GM19438 (cell line): ENCODE measurements at regions not wholly inside any gene's neighbourhood (a gene's known extent, or its start where the extent isn't known, plus 50 kb on each side); places are given as distances from the start of the nearest gene placed in this dataset.

ENCODE experiments used
- ATAC-seq: cut with Tn5 transposase; IDR thresholded peaks from one replicate; pipeline ENCODE4 v1.9.1; 2021; ENCODE audit warnings: low read depth; ENCODE audit not compliant: unreplicated experiment

DNA sequence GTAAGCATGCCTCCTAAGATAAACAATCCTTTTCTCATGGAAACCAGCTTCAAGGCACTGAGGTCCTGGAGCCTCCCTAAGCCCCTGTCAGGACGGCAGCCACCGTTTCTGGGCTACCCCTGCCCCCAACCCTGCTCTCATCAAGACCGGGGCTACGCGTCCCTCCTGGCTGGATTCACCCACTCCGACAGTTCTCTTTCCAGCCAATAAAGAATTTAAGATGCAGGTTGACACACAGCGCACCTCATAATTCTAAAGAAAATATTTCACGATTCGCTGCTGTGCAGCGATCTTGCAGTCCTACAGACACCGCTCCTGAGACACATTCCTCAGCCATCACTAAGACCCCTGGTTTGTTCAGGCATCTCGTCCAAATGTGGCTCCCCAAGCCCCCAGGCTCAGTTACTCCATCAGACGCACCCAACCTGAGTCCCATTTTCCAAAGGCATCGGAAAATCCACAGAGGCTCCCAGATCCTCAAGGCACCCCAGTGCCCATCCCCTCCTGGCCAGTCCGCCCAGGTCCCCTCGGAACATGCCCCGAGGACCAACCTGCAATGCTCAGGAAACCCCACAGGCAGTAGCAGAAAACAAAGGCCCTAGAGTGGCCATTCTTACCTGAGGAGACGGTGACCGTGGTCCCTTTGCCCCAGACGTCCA lies 336.3 kb downstream of the TMEM121 start:
- ATAC-seq: no peak

DNA sequence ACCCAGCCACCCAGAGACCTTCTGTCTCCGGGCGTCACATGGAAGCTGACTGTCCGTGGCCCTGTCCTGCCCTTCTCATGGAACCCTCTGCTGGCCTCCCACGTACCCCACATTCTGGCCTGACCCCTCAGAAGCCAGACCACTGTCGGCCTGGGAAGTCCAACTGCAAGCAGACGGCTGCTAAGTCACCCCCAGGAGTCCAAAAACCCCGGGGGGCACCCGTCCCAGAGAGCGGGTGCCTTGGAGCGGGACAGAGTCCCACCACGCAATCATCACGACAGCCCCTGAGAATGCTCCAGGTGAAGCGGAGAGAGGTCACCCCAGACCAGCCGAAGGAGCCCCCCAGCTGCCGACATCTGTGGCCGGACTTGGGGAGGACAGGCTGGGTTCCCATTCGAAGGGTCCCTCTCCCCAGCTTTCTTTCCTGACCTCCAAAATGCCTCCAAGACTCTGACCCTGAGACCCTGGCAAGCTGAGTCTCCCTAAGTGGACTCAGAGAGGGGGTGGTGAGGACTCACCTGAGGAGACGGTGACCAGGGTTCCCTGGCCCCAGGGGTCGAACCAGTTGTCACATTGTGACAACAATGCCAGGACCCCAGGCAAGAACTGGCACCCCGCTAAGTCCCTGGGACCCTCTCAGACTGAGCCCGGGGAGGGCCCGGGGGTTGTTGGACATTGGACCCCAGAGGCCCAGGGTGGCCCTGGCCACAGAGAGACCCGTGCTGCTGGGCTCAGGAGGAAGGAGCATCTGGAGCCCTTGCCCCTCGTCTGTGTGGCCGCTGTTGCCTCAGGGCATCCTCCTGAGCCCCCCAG lies 337.1 kb downstream of the TMEM121 start:
- no peak for ATAC-seq

DNA sequence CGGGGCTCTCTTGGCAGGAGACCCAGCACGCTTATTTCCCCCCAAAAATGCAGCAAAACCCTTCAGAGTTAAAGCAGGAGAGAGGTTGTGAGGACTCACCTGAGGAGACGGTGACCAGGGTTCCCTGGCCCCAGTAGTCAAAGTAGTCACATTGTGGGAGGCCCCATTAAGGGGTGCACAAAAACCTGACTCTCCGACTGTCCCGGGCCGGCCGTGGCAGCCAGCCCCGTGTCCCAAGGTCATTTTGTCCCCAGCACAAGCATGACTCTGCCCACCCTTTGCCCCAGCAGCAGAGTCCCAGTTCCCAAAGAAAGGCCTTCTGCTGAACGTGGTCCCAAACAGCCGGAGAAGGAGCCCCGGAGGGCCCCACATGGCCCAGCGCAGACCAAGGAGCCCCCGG lies 337.7 kb downstream of the TMEM121 start:
- ATAC-seq: no peak

DNA sequence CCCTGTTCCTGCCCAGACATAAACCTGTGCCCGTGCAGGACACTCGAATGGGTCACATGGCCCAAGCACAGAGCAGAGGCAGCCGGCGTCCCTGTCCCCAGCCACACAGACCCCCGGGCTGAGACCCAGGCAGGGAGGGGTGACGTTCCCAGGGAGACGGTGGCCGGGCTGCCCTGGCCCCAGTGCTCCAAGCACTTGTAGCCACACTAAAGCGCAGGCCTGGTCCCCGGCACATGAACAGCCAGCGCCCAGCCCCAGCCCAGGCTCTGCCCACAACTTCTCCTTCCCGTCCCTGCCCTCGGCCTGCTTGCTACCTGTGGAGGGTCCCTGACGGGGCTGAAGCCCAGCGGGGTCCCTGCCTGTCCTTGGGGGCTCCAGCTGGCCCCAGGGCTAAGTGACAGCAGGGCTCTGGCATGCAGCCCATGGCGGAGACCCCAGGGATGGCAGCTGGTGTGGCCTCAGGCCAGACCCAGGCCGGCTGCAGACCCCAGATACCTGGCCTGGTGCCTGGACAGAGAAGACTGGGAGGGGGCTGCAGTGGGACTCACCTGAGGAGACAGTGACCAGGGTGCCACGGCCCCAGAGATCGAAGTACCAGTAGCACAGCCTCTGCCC lies 338.4 kb downstream of the TMEM121 start:
- ATAC-seq: no peak

DNA sequence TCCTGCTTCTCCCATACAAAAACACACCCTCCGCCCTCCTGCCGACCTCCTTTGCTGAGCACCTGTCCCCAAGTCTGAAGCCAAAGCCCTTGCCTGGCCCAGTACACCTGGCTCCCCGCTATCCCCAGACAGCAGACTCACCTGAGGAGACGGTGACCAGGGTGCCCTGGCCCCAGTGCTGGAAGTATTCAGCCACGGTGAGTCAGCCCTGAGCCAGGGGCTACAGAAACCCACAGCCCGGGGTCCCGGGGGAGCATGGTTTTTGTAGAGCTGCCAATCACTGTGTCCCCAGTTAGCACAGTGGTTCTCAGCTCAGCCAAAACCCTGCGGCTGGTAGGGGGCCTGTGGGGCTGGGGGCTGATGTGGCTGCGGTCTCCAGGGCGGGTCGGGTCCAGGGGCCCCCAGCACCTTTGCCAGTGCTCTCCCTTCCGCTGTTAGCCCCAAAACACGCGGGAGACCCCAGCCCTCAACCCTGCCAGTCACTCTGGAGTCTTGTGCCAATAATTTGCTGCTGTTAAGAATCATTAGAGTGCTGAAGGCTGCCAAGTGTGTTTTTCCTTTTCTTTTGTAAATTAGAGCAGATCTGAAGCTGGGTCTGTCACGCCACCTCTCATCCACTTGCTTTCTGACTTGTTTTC lies 339.0 kb downstream of the TMEM121 start:
- no peak for ATAC-seq

DNA sequence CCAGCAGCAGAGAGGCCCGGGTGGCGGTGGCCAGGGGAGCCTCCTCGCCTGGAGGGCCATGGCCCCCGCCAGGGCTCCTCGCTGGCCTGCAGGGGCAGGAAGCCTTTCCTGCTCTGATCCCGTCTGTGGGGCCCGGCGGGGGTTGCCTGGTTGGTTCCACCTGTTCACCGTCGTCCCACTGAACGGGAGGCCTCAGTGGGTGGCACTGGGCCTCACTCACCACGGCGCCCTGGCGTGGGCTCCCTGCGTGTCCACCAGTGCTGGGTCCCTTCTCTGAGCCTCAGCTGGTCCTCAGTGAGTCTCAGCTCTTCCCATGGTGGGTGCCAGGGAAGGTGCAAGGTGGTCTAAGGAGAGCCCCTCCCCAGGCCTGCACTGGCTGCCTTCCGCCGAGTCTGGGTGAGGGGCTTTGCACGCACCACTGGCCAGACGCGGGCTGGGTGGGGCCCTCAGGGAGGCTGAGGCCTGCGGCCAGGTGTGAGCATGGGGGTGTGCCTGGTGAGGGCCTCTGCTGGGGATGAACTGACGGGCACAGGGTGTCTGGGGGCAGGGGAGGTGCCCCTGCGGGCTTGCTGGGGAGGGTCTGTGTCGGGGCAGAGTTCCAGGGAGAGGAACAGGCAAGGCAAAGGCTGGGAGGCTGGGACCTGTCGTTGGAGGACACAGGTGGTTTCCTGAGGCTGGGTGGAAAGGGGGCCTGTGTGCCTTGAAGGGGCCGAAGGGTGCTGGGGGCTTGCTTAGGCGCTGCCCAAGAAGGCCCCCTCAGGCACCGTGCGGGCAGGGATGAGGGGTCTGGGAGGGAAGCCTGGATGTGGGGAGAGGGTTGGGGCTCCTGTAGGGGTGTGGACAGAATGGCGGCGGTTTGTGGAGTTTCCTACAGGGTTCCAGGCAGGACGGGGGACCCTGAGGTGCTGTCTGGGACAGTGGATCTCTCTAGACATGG lies 339.8 kb downstream of the TMEM121 start:
- ATAC-seq: no peak

DNA sequence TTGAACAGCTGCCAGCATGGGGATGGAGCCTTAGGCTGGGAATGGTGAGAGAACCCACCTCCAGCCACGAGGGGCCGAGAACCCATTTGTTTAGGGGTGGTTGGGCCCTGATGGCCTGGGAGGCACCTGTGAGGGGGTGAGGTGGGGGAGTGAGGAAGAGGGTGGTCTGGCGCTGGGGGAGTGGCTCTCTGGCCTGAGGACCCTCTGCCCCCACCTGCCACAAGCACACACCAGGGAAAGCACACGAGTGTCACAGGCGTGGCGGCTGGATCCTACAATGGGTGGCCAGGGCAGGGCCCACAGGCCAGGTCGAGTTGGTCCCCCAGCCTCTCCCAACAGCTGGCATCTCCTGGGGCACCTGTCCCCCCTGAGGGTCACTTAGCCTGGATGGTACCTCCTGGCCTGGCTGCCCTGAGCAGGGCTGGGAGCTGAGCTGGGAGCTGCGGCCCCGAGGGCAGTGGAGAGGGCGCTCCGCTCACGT lies 340.5 kb downstream of the TMEM121 start:
- ATAC-seq: no peak

DNA sequence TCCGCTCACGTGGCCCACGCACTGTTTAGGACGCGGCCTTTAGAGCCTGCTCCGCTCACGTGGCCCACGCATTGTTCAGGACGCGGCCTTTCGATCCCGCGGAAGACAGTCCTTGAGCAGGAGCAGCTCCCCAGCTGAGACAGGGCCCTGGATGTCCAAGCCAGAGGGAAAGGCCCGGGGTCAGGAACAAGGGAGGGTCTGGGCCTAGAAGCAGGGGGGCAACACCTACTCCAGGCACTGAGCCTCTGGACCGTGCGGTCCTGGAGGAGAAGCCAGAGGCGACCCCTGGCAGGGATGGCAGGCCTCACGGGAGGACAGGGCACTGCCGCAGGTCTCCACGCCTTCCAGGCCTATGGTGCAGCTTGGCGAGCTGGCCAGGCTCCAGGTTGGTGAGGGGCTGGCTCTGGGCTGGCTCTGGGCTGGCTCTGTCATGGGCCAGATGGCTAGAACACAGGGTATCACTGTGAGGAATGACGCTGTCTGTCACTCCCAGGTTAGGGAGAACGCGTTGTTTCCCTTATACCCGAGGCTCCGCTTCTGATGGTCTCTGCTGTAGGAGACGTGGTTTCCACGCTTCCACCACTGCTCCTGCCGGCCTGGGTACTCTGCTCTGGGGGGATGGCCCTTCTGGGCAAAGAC lies 341.7 kb downstream of the TMEM121 start:
- no peak for ATAC-seq

DNA sequence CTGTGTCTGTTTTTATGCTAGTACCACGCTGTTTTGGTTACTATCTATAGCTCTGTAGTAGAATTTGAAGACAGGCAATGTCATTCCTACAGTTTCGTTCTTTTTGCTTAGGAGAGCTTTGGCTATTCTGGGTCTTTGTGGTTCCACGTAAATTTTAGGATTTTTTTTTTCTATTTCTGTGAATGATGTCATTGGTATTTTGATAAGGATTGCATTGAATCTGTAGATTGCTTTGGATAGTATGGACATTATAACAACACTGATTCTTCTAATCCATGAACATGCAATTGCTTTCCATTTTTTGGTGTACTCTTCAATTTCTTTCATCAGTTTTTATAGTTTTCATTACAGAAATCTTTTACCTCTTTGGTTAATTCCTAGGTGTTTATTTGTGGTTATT lies 345.2 kb downstream of the TMEM121 start:
- ATAC-seq: no peak

DNA sequence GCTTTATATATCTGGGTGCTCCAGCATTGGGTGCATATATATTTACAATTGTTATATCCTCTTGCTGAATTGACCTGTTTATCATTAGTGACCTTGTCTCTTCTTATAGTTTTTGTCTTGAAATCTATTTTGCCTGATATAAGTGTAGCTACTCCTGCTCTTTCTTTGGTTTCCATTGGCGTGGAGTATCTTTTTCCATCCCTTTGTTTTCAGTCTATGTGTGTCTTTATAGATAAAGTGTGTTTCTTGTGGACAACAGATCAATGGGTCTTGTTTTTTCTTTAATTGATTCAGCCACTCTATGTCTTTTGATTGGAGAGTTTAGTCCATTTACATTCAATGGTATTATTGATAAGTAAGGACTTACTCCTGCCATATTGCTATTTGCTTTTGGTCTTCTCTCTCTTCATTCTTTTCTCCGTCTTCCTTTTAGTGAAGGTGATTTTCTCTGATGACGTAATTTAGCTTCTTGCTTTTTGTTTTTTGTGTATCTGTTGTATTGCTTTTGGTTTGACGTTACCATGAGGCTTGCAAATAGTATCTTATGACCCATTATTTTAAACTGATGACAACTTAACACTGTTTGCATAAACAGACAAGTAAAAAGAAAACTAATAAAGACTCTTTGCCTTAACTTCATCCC lies 347.6 kb downstream of the TMEM121 start:
- no peak for ATAC-seq

DNA sequence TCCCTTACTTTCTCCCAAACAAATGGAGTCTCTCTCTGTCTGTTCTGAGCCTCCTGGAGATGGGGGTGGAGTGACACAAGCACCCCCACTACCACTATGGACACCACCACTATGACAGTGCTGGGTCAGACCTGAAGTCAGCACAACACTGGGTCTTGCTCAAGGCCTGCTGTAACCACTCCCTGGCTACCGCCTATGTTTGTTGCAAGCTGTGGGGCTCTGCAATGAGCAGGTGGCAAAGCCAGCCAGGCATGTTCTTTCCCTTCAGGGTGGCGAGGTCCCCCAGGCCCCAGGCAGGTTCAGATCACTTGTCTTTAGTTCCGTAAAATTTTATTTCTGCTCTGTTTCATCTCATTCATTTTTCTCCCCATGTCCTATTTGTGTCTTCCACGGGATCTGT lies 349.8 kb downstream of the TMEM121 start:
- ATAC-seq: no peak

DNA sequence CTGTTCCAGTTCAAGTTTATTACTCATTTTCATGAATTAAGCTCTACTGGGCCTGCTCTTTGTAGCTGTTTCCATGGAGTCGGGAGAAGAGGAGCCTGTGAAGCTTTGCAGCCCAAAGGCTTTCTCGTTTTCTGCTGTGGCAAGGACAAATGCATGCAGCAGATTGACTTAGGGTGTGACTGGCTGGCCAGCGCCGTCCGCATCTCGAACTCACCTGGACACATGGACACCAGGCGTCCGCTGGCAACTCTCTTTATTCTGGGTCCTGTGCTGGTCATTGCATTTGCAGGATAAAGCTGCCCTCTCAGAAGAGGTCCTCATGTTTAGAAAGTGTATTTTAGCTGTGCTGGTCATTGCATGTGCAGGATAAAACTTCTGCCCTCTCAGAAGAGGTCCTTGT lies 350.4 kb downstream of the TMEM121 start:
- ATAC-seq: no peak

DNA sequence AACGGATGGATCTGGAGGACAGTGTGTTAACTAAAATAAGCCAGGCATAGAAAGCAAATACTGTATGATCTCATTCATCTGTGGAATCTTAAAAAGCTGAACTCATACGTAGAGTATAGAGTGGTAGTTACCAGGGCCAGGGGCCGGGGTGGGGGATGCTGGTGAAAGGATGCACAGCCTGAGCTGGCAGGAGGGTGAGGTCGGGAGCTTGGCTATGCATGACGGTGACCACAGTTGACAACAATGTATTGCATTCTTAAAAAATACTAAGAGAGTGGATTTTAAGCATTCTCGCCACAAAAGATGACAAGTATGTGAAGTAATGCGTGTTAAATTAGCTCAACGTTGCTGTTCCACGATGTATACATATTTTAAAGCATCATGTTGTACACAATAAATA lies 351.3 kb downstream of the TMEM121 start:
- ATAC-seq: no peak

DNA sequence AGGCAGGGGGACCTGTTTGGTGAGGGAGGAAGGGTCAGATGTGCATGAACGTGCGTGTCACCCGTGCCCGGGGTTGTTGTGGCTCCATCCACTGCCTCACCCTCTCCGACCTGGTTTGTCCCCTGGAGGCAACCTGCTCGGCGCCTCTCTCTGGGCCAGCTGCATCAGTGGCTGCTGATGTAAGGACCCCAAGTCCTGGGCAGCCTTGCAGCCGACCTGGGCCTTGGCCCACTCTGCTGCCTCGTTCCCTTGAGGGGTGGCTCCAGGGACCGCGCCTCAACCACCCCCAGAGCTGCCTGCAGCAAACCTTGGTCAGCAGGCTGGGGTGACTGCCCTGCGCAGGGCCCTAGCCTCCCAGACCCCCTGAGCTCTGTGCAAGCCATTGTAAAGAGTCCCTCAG lies 351.7 kb downstream of the TMEM121 start:
- ATAC-seq: no peak

DNA sequence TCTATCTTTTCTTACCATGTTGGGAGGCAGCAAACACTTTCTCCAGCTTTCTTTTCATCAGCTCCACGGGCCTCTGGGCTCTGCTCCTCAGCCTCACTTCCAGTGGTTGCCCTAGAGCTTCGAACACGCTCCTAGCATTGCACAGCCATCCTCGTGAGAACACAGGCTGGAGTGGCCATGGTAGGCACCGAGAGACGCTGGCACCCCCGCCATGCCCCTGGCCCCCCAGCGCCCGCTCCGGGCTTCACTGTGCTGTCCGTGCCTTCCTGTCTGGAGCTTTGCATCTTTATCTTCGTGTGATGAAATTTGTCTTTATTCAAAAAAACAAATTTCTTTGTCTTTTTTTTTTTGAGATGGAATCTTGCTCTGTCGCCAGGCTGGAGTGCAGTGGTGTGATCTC lies 352.2 kb downstream of the TMEM121 start:
- no peak for ATAC-seq

DNA sequence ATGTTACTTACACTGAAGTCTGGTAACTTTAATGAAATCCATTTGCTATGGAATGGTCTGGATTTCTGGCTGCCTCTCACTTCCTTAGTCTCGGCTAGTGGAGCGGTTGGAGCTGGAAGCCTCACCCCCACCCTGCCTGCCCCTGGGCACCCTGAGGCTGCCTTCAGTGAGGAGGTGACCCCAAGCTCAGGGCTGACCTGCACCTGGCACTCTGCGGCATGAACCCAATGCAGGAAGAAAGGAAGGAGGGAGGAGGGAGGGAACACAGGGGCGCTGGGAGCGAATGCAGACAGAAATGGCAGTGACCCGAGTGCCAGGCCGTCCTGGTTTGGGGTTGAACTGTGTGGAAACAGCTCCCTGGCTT lies 353.1 kb downstream of the TMEM121 start:
- no peak for ATAC-seq

DNA sequence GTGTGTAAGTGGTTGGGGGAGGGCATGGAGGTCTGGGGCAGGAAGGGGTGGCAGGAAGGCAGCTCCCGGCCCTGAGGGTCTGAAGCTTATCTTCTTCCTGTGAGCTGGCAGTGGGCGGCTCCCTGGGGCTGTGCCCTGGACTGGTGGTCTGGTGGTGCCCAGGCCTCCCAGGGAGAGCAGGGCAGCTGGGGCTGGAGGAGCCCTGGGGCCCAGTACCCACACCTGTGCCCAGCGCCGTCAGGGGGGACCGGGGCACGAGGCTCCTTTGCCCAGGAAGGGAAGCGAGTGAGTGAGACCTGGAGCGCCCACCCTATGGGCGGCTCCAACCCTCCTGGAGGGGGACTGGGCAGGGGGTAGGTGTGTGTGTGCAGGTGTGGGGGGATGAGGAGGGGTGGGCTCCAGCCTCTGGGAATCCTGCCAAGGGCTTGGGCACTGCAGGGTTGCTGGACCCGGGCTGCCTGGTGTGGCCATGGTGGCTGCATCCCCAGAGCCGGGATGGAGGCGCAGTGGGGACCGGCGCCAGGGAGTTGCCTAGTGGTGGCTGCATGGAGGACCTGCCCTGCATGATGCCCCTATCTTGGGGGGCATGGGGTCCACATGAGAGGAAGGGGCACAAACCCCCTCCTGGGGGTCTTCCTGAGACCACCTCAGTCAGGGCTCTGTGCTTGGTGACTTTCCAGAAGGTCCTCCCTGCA lies 353.6 kb downstream of the TMEM121 start:
- ATAC-seq: no peak

DNA sequence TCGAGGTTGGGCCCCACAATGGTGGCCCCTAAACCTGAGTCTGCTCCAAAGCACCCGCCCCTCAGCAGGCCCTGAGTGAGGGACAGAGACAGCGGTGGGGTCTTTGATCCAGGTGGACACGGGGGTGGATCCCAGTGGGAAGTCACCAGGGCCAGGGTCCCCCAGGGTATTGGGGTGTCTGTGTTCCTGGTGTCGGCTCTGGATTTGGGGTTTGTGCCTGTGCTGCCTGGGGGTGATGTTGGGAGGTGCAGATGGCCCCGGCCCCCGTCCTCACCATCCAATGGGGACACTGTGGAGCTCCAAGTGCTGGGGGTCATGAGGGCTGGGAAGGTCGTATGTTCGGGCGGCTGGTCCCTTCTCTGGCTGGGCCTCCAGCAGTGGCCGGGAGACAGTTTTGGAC lies 354.2 kb downstream of the TMEM121 start:
- ATAC-seq: no peak
